HG03442 (cell line): ENCODE measurements at regions not wholly inside any gene's neighbourhood (a gene's known extent, or its start where the extent isn't known, plus 50 kb on each side); places are given as distances from the start of the nearest gene placed in this dataset.
A peak's percentile ranks its signal among the peaks of the same experiment; 100 is the strongest.
"Not testable (repeated sequence)": the region's sequence is repeated elsewhere in the genome, so short reads cannot be mapped to it uniquely, and the experiment has no call there.

Experiments used
- ATAC-seq: cut with Tn5 transposase; IDR thresholded peaks from one replicate; pipeline ENCODE4 v1.9.1; 2021; ENCODE audit warnings: mild to moderate bottlenecking, moderate library complexity; ENCODE audit not compliant: unreplicated experiment

- ATAC-seq: no peak
Observed at GRCh38 chrX:78822157-78822690, 74.7 kb downstream of the LPAR4 start.

GRCh38 chrX:78831523-78831922 lies 84.0 kb downstream of the LPAR4 start:
- ATAC-seq: peak; percentile 61

GRCh38 chrX:78838709-78839108 lies 91.2 kb downstream of the LPAR4 start:
- ATAC-seq: no peak

GRCh38 chrX:78839711-78840110 lies 92.2 kb downstream of the LPAR4 start:
- no peak for ATAC-seq

- not testable (repeated sequence) for ATAC-seq
Observed at GRCh38 chrX:78844218-78844617, 96.7 kb downstream of the LPAR4 start.

- not testable (repeated sequence) for ATAC-seq
Observed at GRCh38 chrX:78881248-78881647, 63.9 kb upstream of the P2RY10 start.

- ATAC-seq: no peak
Observed at GRCh38 chrX:78886550-78886949, 58.6 kb upstream of the P2RY10 start.
